CD4-positive, alpha-beta T cell (primary cell): ENCODE measurements at regions not wholly inside any gene's neighbourhood (a gene's known extent, or its start where the extent isn't known, plus 50 kb on each side); places are given as distances from the start of the nearest gene placed in this dataset.

Experiments
- ATAC-seq: fragments of 200-7000 bp; cut with Tn5 transposase; one replicate; pipeline ENCODE4 v1.10.0; 2022; ENCODE audit warnings: mild to moderate bottlenecking; ENCODE audit not compliant: poor library complexity
- CTCF ChIA-PET: fragments of 350-600 bp; sonication (Branson Sonifier 250); formaldehyde crosslinking; loops from one replicate; lab custom pipeline; 2021; ENCODE audit warnings: antibody characterized with exemption, inconsistent platforms; lab: Charles Lee
- POLR2A ChIA-PET: fragments of 350-600 bp; sonication (Branson Sonifier 250); formaldehyde crosslinking; loops from one replicate; lab custom pipeline; 2021; ENCODE audit warnings: antibody characterized with exemption, inconsistent platforms; lab: Charles Lee
- DNase-seq, 14 experiments: peaks; one replicate each; pipeline ENCODE4 v3.0.0-alpha.2; 2013 to 2020; ENCODE audit warnings: mixed read lengths in 2 of 14
- H3K27ac ChIP-seq, 2 donors: one replicate each; pipeline versions ENCODE4 v1.5.1 to v1.7.0; 2013; ENCODE audit warnings: low read length in 2 of 2, low read depth in 1 of 2, mild to moderate bottlenecking in 1 of 2
- H3K27me3 ChIP-seq, 2 experiments: 1 replicate in 1 of 2; 2 replicates in 1 of 2; pipeline versions ENCODE4 v1.6.1 to v1.7.0; 2013; ENCODE audit warnings: low read length in 2 of 2, control low read depth in 1 of 2, mild to moderate bottlenecking in 1 of 2, moderate library complexity in 1 of 2; ENCODE audit not compliant: insufficient read depth in 2 of 2, control insufficient read depth in 1 of 2
- H3K36me3 ChIP-seq: one replicate; pipeline ENCODE4 v1.6.1; 2013; ENCODE audit warnings: low read length, control low read depth; ENCODE audit not compliant: insufficient read depth
- H3K4me1 ChIP-seq: one replicate; pipeline ENCODE4 v1.6.1; 2013; ENCODE audit warnings: low read length, control low read depth; ENCODE audit not compliant: insufficient read depth
- H3K4me3 ChIP-seq: one replicate; pipeline ENCODE4 v1.5.1; 2013; ENCODE audit warnings: mild to moderate bottlenecking, low read length, moderate library complexity
- H3K9me3 ChIP-seq, 2 experiments: 1 replicate in 1 of 2; 2 replicates in 1 of 2; pipeline versions ENCODE4 v1.6.1 to v1.7.0; 2013; ENCODE audit warnings: low read length in 2 of 2, mild to moderate bottlenecking in 2 of 2, control low read depth in 1 of 2, moderate library complexity in 1 of 2; ENCODE audit not compliant: control insufficient read depth in 1 of 2, insufficient read depth in 1 of 2
- H3K27ac Mint-ChIP-seq: one replicate; pipeline ENCODE4 v1.8.0; 2020; ENCODE audit warnings: mixed read lengths
- H3K27me3 Mint-ChIP-seq: one replicate; pipeline ENCODE4 v1.8.0; 2021; ENCODE audit warnings: mixed read lengths
- H3K36me3 Mint-ChIP-seq: one replicate; pipeline ENCODE4 v1.8.0; 2021; ENCODE audit warnings: low read depth, mixed read lengths
- H3K4me1 Mint-ChIP-seq: one replicate; pipeline ENCODE4 v1.8.0; 2021; ENCODE audit warnings: low read depth, mixed read lengths
- H3K4me3 Mint-ChIP-seq: one replicate; pipeline ENCODE4 v1.8.0; 2020; ENCODE audit warnings: mild to moderate bottlenecking, mixed read lengths
- H3K9me3 Mint-ChIP-seq: one replicate; pipeline ENCODE4 v1.8.0; 2020; ENCODE audit warnings: mixed read lengths
- intact Hi-C, 2 experiments: fragments of 100-400 bp; cut with DNase I in 1 of 2; cut with micrococcal nuclease in 1 of 2; formaldehyde crosslinking; loops; one replicate each; pipeline versions ENCODE4 v1.15.1 to v1.9.0; 2023 to 2025; cut with DNase I, micrococcal nuclease
- TF ChIP-seq, protein P1 (sequence below): fragments of 200-600 bp; IDR thresholded peaks from one replicate; pipeline ENCODE4 v1.8.0; 2022; ENCODE audit warnings: antibody characterized with exemption, mild to moderate bottlenecking

DNA sequence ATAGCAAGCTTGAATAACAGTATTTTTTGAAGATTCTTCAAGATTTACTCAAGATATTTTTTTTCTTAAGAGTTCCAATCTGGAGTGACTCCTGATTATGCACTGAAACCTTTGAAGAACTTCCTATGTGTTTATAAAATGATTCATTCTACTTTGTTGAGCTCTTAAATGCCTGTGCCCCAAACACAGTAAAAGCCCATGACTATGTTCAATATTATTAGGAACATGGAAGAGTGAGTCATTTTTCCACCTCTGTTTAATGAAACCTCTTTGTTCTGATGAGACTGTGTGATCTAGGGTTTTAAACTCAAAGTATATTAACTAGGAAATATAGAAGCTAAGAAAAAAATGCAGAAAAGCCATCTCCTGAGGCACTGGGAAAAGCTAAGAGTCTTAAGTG, 415.0 kb upstream of the FBXO33 start:
- Histone ChIP-seq H3K27ac (no peak overlapping the region), H3K4me3 (no peak overlapping the region), H3K4me1 (no peaks in the 10 kb centered on the region), H3K9me3 (peaks cover 0 to 4% of the 10 kb centered on the region in 2 experiments), H3K36me3 (no peaks in the 10 kb centered on the region), H3K27me3 (no peaks in the 10 kb centered on the region)
- no peaks in the 10 kb centered on the region for H3K4me1 Mint-ChIP-seq
- TF ChIP-seq, protein P1, sequence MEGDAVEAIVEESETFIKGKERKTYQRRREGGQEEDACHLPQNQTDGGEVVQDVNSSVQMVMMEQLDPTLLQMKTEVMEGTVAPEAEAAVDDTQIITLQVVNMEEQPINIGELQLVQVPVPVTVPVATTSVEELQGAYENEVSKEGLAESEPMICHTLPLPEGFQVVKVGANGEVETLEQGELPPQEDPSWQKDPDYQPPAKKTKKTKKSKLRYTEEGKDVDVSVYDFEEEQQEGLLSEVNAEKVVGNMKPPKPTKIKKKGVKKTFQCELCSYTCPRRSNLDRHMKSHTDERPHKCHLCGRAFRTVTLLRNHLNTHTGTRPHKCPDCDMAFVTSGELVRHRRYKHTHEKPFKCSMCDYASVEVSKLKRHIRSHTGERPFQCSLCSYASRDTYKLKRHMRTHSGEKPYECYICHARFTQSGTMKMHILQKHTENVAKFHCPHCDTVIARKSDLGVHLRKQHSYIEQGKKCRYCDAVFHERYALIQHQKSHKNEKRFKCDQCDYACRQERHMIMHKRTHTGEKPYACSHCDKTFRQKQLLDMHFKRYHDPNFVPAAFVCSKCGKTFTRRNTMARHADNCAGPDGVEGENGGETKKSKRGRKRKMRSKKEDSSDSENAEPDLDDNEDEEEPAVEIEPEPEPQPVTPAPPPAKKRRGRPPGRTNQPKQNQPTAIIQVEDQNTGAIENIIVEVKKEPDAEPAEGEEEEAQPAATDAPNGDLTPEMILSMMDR, result no peak
- CTCF ChIA-PET, result no interaction called here
- peaks cover 3% of the 10 kb centered on the region for H3K9me3 Mint-ChIP-seq
- DNase-seq (no peak), ATAC-seq (no peak)
- H3K4me3 Mint-ChIP-seq, result no peak overlapping the region
- POLR2A ChIA-PET, result no interaction called here
- H3K36me3 Mint-ChIP-seq, result no peaks in the 10 kb centered on the region
- no peak overlapping the region for H3K27ac Mint-ChIP-seq
- intact Hi-C loops, result no loop called here
- H3K27me3 Mint-ChIP-seq, result no peaks in the 10 kb centered on the region

DNA sequence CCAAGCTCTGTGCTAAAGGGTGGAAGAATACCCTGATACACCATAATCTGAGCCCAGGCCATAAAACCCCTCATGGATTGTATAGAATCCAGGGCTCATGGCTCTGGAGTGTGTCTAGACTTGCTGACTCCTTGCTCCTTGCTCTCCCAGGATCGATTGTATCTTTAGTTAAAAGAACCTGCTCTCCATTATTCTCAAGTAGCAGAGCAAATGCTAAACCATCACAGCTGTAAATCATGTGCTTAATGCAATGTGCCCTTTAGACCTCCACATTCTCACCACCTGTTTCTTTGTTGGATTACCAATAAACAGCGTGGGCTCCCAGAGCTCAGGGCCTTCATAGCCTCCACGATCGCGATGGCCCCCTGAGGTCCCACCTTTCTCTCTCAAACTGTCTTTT, 411.6 kb upstream of the FBXO33 start:
- Histone ChIP-seq H3K27ac (no peak overlapping the region), H3K9me3 (peaks cover 0 to 4% of the 10 kb centered on the region in 2 experiments), H3K4me3 (no peak overlapping the region), H3K36me3 (no peaks in the 10 kb centered on the region), H3K4me1 (no peaks in the 10 kb centered on the region), H3K27me3 (no peaks in the 10 kb centered on the region)
- no peaks in the 10 kb centered on the region for H3K36me3 Mint-ChIP-seq
- no peak overlapping the region for H3K4me3 Mint-ChIP-seq
- H3K27ac Mint-ChIP-seq, result no peak overlapping the region
- H3K4me1 Mint-ChIP-seq, result no peaks in the 10 kb centered on the region
- DNase-seq, result no peak
- no peaks in the 10 kb centered on the region for H3K9me3 Mint-ChIP-seq
- TF ChIP-seq, protein P1, result no peak
- intact Hi-C loops, result no loop called here
- H3K27me3 Mint-ChIP-seq, result no peaks in the 10 kb centered on the region
- ChIA-PET POLR2A (no interaction called here), CTCF (no interaction called here)
- ATAC-seq, result no peak

DNA sequence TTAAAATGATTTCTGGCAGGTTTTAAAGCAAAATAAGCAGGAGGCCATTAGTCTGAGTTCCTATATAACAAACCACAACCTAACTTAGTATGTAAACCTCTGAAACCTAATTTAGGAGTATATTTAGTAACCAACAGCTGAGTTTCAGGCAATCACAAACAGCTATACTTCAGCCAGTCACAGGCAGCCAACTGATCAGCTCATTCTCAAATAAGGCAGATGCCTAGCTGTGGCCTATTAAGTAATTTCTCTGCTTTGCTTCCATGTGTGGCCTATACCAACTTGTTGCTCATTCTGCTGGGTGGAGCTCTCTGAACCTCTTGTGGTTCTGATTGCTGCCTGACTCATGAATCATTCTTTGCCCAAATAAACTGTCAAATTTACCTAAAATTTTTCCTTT, 408.9 kb upstream of the FBXO33 start:
- intact Hi-C loops, result no loop called here
- no peaks in the 10 kb centered on the region for H3K27me3 Mint-ChIP-seq
- H3K4me1 ChIP-seq, result no peaks in the 10 kb centered on the region
- no peak for DNase-seq
- H3K4me3 ChIP-seq, result no peak overlapping the region
- H3K4me1 Mint-ChIP-seq, result no peaks in the 10 kb centered on the region
- H3K9me3 Mint-ChIP-seq, result no peaks in the 10 kb centered on the region
- H3K27ac ChIP-seq, result no peak overlapping the region
- TF ChIP-seq, protein P1, result no peak
- peaks cover 0 to 4% of the 10 kb centered on the region in 2 experiments for H3K9me3 ChIP-seq
- H3K36me3 ChIP-seq, result no peaks in the 10 kb centered on the region
- ChIA-PET POLR2A (no interaction called here), CTCF (no interaction called here)
- H3K27me3 ChIP-seq, result no peaks in the 10 kb centered on the region
- no peaks in the 10 kb centered on the region for H3K36me3 Mint-ChIP-seq
- no peak for ATAC-seq
- H3K4me3 Mint-ChIP-seq, result no peak overlapping the region
- no peak overlapping the region for H3K27ac Mint-ChIP-seq
